Endothelial cell of umbilical vein (primary cell): ENCODE measurements at regions not wholly inside any gene's neighbourhood (a gene's known extent, or its start where the extent isn't known, plus 50 kb on each side); places are given as distances from the start of the nearest gene placed in this dataset.

Experiments used
- BruUV-seq: library from RNA; stranded (reverse); fragments of 400-500 nt; replicated peaks from 2 replicates; lab custom pipeline; 2021; lab: Mats Ljungman, UMichigan
- CTCF ChIA-PET: fragments of 300-600, 350-600 bp; sonication (Branson Sonifier 250); formaldehyde crosslinking; loops from one replicate; lab custom pipeline; 2021; ENCODE audit warnings: antibody characterized with exemption, inconsistent platforms; lab: Charles Lee
- POLR2A ChIA-PET: fragments of 300-600, 350-600 bp; sonication (Branson Sonifier 250); formaldehyde crosslinking; loops from one replicate; lab custom pipeline; 2021; ENCODE audit warnings: antibody characterized with exemption, inconsistent platforms; lab: Charles Lee
- DNase-seq: peaks from one replicate; pipeline ENCODE4 v3.0.0-alpha.2; 2011; ENCODE audit warnings: low read depth, low spot score
- FAIRE-seq: peaks from 2 replicates; lab custom pipeline; 2011; peaks lifted over from hg19 to GRCh38; lab: Jason Lieb, UNC
- H2AFZ ChIP-seq: 2 replicates; pipeline ENCODE4 v1.6.0; 2012; ENCODE audit warnings: low read depth, low read length, control low read depth, inconsistent platforms
- H3K27ac ChIP-seq: 2 replicates; pipeline ENCODE4 v1.5.1; 2011; ENCODE audit warnings: low read depth, mild to moderate bottlenecking, control low read depth, low read length, moderate library complexity; ENCODE audit not compliant: insufficient read depth
- H3K27me3 ChIP-seq, 2 experiments: 2 replicates each; pipeline versions ENCODE4 v1.6.0 to v1.6.1; 2011; ENCODE audit warnings: low read length in 2 of 2, mixed read lengths in 1 of 2; ENCODE audit not compliant: control insufficient read depth in 2 of 2, insufficient read depth in 2 of 2
- H3K36me3 ChIP-seq, 2 experiments: 2 replicates in 1 of 2; 3 replicates in 1 of 2; pipeline ENCODE4 v1.5.1; 2011; ENCODE audit warnings: low read length in 2 of 2, mild to moderate bottlenecking in 1 of 2, moderate library complexity in 1 of 2; ENCODE audit not compliant: control insufficient read depth in 2 of 2, insufficient read depth in 2 of 2; ENCODE audit errors: extremely low read depth in 1 of 2
- H3K4me1 ChIP-seq: 3 replicates; pipeline ENCODE4 v1.5.1; 2011; ENCODE audit warnings: mild to moderate bottlenecking, low read length; ENCODE audit not compliant: control insufficient read depth, insufficient read depth; ENCODE audit errors: extremely low read depth
- H3K4me2 ChIP-seq: 2 replicates; pipeline ENCODE4 v1.6.1; 2011; ENCODE audit warnings: low read length, control low read depth, mixed read lengths; ENCODE audit not compliant: insufficient read depth
- H3K4me3 ChIP-seq, 3 experiments: fragments of 200-600 bp in 1 of 3; sonication (generic), shearing (Covaris generic) in 1 of 3; replicated peaks in 1 of 3; 2 replicates each; pipeline ENCODE4 v1.5.1; 2011 to 2016; ENCODE audit warnings: control low read depth in 3 of 3, low read length in 3 of 3, mild to moderate bottlenecking in 2 of 3, inconsistent platforms in 1 of 3, low read depth in 1 of 3, moderate library complexity in 1 of 3; ENCODE audit not compliant: insufficient read depth in 1 of 3
- H3K79me2 ChIP-seq: 2 replicates; pipeline ENCODE4 v1.6.0; 2012; ENCODE audit warnings: low read length, inconsistent platforms; ENCODE audit not compliant: control insufficient read depth, insufficient read depth
- H3K9ac ChIP-seq: replicated peaks from 2 replicates; pipeline ENCODE3; 2011; ENCODE audit warnings: low read length, control low read depth; ENCODE audit not compliant: insufficient read depth; ENCODE audit errors: extremely low read depth
- H3K9me1 ChIP-seq: replicated peaks from 3 replicates; pipeline ENCODE4 v1.6.0; 2011; ENCODE audit warnings: mild to moderate bottlenecking, low read length; ENCODE audit not compliant: control insufficient read depth, insufficient read depth; ENCODE audit errors: extremely low read depth
- H3K9me3 ChIP-seq: replicated peaks from 2 replicates; pipeline ENCODE4 v1.5.1; 2012; ENCODE audit warnings: low read length, inconsistent platforms; ENCODE audit not compliant: control insufficient read depth, insufficient read depth
- H4K20me1 ChIP-seq: replicated peaks from 2 replicates; pipeline ENCODE3; 2011; ENCODE audit warnings: mild to moderate bottlenecking, low read length; ENCODE audit not compliant: control insufficient read depth, insufficient read depth; ENCODE audit errors: extremely low read depth
- FOS ChIP-seq: IDR thresholded peaks from 2 replicates; pipeline ENCODE4 v1.6.1; 2011; ENCODE audit warnings: mild to moderate bottlenecking, low read length, moderate library complexity, borderline replicate concordance; ENCODE audit not compliant: insufficient read depth
- GATA2 ChIP-seq: IDR thresholded peaks from 2 replicates; pipeline ENCODE4 v1.7.0; 2011; ENCODE audit warnings: low read depth, mild to moderate bottlenecking, moderate library complexity, mixed read lengths, low read length; ENCODE audit not compliant: insufficient read length, insufficient read depth
- JUN ChIP-seq: IDR thresholded peaks from 2 replicates; pipeline ENCODE4 v1.6.1; 2011; ENCODE audit warnings: borderline replicate concordance, low read depth; ENCODE audit not compliant: insufficient read length, insufficient read depth
- POLR2A ChIP-seq: IDR thresholded peaks from 2 replicates; pipeline ENCODE4 v1.6.1; 2012; ENCODE audit warnings: low read depth, mild to moderate bottlenecking, control low read depth, low read length
- POLR2AphosphoS5 ChIP-seq: IDR thresholded peaks from 2 replicates; pipeline ENCODE4 v1.6.1; 2012; ENCODE audit warnings: low read depth, mild to moderate bottlenecking, control low read depth, low read length, moderate library complexity; ENCODE audit not compliant: insufficient read depth
- dilution Hi-C: fragments of 300-500 bp; cut with MboI; formaldehyde crosslinking; loops from one replicate; pipeline ENCODE4 v1.15.0; 2019; ENCODE audit warnings: low sequenced_read_pairs; ENCODE audit not compliant: extremely low pct_ligation_motif_present
- intact Hi-C: fragments of 100-400 bp; cut with micrococcal nuclease; formaldehyde crosslinking; loops from one replicate; pipeline ENCODE4 v1.10.0; 2022
- TF ChIP-seq, protein P1 (sequence below), 2 donors: IDR thresholded peaks; 1 replicate in 1 of 2; 2 replicates in 1 of 2; pipeline ENCODE4 v1.5.1; 2011; ENCODE audit warnings: low read length in 2 of 2, mild to moderate bottlenecking in 2 of 2, moderate library complexity in 2 of 2, control low read depth in 1 of 2, inconsistent platforms in 1 of 2, low read depth in 1 of 2; ENCODE audit not compliant: insufficient read depth in 1 of 2; ENCODE audit errors: extremely low read depth in 1 of 2

GRCh38 chr1:229180161-229180560, 90.8 kb upstream of the RAB4A start:
- intact Hi-C loops (no loop called here), dilution Hi-C loops (no loop called here)
- DNase-seq: no peak

DNA sequence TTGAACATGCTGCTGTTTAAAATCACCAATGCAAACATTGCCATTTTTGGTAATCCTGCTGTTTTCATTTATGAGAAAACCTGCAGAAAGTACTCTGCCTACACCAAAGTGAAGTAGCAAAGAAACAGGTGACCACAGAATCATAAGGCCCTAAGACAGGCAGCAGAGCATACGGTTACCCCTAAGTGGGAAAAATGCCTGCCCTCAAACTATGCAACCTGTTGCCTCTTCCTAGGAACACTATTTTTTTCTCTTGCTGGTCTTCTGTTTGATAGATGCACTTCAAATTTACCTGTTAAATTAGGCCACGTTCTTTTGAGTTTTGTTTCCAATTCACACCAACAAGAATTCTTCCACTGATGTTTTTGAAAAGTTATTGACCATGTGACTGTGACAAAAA, 89.5 kb upstream of the RAB4A start:
- ChIA-PET CTCF (no interaction called here), POLR2A (no interaction called here)
- BruUV-seq: no TSS peak
- no peak for TF ChIP-seq POLR2AphosphoS5
- TF ChIP-seq GATA2: no peak
- TF ChIP-seq FOS: no peak
- TF ChIP-seq, protein P1, sequence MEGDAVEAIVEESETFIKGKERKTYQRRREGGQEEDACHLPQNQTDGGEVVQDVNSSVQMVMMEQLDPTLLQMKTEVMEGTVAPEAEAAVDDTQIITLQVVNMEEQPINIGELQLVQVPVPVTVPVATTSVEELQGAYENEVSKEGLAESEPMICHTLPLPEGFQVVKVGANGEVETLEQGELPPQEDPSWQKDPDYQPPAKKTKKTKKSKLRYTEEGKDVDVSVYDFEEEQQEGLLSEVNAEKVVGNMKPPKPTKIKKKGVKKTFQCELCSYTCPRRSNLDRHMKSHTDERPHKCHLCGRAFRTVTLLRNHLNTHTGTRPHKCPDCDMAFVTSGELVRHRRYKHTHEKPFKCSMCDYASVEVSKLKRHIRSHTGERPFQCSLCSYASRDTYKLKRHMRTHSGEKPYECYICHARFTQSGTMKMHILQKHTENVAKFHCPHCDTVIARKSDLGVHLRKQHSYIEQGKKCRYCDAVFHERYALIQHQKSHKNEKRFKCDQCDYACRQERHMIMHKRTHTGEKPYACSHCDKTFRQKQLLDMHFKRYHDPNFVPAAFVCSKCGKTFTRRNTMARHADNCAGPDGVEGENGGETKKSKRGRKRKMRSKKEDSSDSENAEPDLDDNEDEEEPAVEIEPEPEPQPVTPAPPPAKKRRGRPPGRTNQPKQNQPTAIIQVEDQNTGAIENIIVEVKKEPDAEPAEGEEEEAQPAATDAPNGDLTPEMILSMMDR (IDR thresholded peaks at IDR 0.05; ENCODE audit: extremely low read depth in 1 of 2, insufficient read depth in 1 of 2, low read depth in 1 of 2, low read length in 2 of 2): no peak
- FAIRE-seq (no peak), DNase-seq (no peak)
- dilution Hi-C loops: no loop called here
- Histone ChIP-seq H3K9ac (no peak overlapping the region), H3K79me2 (no peaks in the 10 kb centered on the region), H3K4me3 (no peak overlapping the region), H3K4me2 (no peak overlapping the region), H3K27me3 (no peaks in the 10 kb centered on the region), H3K9me1 (no peaks in the 10 kb centered on the region), H3K4me1 (no peaks in the 10 kb centered on the region), H4K20me1 (no peaks in the 10 kb centered on the region), H3K9me3 (no peaks in the 10 kb centered on the region), H2AFZ (no peak overlapping the region), H3K27ac (no peak overlapping the region), H3K36me3 (no peaks in the 10 kb centered on the region)
- intact Hi-C loops: no loop called here

More at GRCh38 chr1:229180161-229180560, 90.8 kb upstream of the RAB4A start:
- Histone ChIP-seq H3K4me1 (no peaks in the 10 kb centered on the region), H3K27ac (no peak overlapping the region), H3K9me1 (no peaks in the 10 kb centered on the region), H4K20me1 (no peaks in the 10 kb centered on the region), H3K79me2 (no peaks in the 10 kb centered on the region), H2AFZ (no peak overlapping the region), H3K36me3 (no peaks in the 10 kb centered on the region), H3K27me3 (no peaks in the 10 kb centered on the region), H3K4me3 (no peak overlapping the region), H3K9me3 (no peaks in the 10 kb centered on the region), H3K9ac (no peak overlapping the region), H3K4me2 (no peak overlapping the region)
- no peak for FAIRE-seq
- CTCF ChIA-PET: no interaction called here
- POLR2A ChIA-PET: no interaction called here
- no TSS peak for BruUV-seq
- TF ChIP-seq POLR2AphosphoS5 (no peak), POLR2A (no peak), JUN (no peak), FOS (no peak)
- TF ChIP-seq, protein P1 (IDR thresholded peaks at IDR 0.05; ENCODE audit: extremely low read depth in 1 of 2, insufficient read depth in 1 of 2, low read depth in 1 of 2, low read length in 2 of 2): no peak
